Activated naive CD4-positive, alpha-beta T cell treated with anti-CD3 and anti-CD28 coated beads, Interleukin-2, amount 50 U/mL, for 16 hours (primary cell): ENCODE measurements at regions not wholly inside any gene's neighbourhood (a gene's known extent, or its start where the extent isn't known, plus 50 kb on each side); places are given as distances from the start of the nearest gene placed in this dataset.

Source experiments
- DNase-seq: peaks from one replicate; pipeline ENCODE4 v3.0.0-alpha.2; 2020

DNA sequence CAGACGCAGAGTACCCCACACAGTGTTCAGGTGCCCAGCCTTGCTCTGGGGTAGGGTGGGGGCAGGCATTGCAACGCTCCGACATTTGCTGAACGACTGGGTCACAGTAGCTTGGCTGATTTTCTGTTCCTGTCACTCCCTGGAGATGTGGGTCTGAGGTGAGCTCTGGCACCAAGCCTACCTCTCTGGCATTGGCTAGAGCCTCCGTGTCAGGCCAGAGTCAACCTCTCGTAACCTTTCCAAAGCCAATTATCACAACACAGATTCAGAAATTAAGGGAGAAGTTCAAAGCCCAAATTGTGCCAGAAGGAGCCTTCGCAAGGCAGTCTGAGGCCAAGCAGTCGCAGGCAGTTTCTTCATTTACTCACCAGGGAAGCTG is 117.2 kb downstream of the IRS2 start:
- DNase-seq: no peak

DNA sequence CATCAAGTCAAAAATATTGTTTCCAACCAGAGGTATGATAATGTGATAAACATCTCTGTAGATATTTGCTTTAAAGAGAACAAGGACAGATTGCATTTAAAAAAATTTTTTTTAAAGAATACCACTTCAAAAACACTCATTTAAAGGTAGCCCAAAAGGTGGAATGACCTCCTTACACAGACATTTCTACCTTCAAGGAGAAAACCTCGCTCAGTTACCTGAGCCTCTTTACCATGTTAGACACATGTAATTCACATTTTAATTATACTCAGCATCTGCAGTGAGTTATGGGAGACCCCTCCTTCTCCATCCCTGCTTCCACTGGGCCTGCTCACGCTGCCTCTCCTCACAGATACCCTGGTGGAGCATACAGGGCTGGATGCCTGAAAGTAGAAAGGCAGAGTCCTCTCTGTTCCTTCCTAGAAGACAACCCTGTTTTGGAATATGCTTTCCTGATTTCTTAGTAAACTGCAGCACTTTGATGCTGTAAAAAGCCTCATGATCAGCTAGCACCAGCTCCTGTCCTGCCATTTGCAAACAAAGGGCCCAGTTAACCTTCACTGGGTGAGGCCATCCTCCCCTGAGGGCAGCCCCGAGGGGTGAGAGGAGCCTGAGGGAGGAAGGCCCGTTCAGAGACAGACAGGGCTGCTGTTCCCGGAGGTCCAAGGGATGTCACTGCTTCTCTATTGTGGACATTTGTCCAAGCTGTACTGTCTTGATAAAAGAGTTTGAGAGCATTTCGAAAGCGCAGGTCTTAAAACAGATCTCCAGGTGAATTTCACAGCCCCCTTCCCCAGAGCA is 117.8 kb downstream of the IRS2 start:
- DNase-seq: no peak

GRCh38 chr13:109667807-109668291 is 118.5 kb downstream of the IRS2 start:
- no peak for DNase-seq

- no peak for DNase-seq
These were observed 119.3 kb downstream of the IRS2 start for GRCh38 chr13:109667056-109667455.

GRCh38 chr13:109666656-109667055 is 119.7 kb downstream of the IRS2 start:
- no peak for DNase-seq

DNA sequence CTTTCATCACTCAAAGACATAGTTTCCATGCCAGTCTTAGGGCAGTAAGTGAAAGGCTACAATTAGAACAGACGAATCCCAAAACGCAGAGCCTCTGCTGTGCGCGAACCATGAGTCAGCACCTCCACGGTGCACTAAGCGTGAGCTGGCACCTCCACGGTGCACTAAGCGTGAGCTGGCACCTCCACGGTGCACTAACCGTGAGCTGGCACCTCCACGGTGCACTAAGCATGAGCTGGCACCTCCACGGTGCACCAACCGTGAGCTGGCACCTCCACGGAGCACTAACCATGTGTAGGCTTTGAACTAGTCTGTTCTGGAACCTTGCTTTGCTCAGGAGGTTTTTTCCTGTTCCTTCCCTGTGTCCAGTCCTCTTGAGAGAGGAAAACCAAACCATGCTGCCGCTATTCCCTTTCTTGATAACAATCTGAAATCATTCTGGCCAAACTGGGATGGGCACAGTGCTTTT is 120.6 kb downstream of the IRS2 start:
- DNase-seq: no peak

DNA sequence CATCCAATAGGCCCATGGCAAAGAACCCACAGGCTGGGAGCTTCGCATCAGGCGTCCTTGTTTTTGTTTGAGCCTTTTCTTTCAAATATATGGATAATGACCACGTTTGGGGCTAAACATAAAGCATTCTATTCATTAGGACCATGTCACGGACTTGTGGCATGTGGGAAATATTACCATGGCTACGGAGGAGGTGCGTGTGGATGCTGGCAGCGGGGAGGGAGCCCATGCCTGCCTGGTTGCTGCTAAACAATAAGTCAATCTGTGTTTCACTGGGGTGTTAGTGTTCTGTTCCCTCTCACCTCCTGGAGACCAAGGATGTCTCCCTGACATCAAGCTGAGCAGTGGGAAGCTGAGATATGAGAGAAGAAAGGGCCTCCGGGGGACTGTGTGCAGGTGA is 121.1 kb downstream of the IRS2 start:
- no peak for DNase-seq

- no peak for DNase-seq
These were observed 129.0 kb downstream of the IRS2 start for GRCh38 chr13:109657395-109657794.

- no peak for DNase-seq
These were observed 130.2 kb downstream of the IRS2 start for GRCh38 chr13:109656206-109656605.

DNA sequence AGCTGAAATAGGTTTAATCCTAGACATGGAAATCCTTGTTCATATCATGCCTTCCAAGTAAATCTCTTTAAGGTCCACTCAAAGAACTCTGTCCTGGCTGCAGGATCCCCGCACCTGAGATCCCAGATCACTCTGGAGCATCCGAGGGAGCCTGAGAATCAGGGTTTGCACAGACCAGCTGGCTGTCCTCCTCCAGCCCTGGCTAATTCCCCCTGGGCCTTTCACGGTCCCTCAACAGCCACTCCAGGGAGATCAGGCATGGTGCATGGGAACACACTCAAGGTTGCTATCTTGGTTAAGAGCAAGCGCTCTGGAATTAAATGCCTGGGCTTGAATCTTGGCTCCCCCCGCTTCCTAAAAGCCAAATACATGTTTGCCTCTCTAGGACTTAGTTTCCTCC is 130.8 kb downstream of the IRS2 start:
- no peak for DNase-seq

- no peak for DNase-seq
These were observed 131.2 kb downstream of the IRS2 start for GRCh38 chr13:109655206-109655600.

DNA sequence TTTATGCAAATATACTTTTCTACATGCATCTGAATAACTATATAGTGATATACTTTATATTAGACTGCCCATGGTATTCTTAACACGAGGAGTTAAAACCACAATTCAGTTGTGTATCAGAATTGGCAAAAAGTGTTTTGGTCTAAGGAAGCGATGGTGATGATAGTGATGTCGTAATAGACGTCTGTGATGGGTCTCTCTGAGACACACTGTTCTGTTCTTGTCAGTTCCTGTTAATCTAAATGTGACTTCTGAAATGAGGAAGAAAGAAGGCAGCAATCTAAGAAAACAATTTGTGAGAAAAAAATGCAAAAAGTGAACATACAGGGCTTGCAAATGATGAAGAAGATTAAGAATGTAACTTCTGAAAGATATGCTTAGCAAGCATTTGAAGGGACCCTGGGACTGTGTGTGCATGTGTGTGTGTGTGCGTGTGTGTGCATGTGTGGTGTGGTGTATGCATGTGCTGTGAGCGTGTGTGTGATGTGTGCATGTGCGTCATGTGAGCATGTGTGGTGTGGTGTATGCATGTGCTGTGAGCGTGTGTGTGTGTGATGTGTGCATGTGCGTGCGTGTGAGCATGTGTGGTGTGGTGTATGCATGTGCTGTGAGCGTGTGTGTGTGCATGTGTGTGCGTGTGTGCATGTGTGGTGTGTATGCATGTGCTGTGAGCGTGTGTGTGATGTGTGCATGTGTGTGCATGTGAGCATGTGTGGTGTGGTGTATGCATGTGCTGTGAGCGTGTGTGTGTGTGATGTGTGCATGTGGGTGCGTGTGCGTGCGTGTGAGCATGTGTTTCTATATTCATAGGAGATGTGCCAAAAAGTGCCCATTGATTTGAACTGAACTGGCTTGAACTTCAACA is 131.8 kb downstream of the IRS2 start:
- no peak for DNase-seq

GRCh38 chr13:109652531-109652930 is 133.9 kb downstream of the IRS2 start:
- DNase-seq: no peak

GRCh38 chr13:109651854-109652253 is 134.5 kb downstream of the IRS2 start:
- no peak for DNase-seq

DNA sequence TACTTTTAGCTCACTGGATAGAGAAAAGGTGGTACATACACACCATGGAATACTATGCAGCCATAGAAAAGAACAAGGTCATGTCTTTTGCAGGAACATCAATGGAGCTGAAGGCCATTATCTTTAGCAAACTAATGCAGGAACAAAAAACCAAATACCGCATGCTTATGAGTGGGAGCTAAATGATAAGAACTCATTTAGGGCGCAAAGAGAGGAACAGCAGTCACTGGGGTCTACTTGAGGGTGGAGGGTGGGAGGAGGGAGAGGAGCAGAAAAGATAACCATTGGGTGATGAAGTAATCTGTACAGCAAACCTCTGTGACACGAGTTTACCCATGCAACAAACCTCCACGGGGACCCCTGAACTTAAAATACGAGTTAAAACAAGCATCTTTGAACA is 135.1 kb downstream of the IRS2 start:
- DNase-seq: no peak

GRCh38 chr13:109650861-109651260 is 135.5 kb downstream of the IRS2 start:
- no peak for DNase-seq

DNA sequence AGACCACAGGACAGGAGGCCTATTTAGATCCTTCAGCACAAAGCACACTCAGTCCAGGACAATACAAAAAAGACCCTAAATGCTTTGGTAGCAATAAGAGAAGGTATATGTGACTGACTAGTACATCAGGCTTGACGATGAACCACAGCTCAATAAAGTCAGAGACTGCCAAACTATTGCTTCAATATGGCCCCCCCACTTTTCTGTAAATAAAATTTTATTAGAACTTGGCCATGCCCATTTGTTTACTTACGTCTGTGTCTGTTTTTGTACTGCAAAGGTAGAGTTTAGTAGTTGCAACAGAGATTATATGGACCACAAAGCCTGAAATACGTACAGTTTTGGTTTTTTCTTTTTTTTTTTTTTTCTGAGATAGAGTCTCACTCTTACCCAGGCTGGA is 136.7 kb downstream of the IRS2 start:
- DNase-seq: no peak

DNA sequence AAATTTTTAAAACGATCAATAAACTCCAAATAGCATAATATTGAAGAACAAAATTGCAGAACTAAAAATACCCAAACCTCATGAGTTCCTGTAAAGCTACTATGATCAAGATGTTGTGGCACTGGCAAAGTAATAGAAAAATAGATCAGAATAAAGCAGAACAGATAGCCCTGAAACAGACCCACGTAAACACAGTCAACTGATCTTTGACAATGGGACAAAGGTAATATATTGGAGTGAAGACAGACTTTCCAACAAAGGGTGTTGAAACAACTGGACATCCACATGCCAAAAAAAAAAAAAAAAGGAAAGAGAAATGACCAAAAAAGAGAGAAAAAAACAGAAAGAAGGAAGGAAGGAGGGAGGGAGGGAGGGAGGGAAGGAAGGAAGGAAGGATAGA is 138.7 kb downstream of the IRS2 start:
- no peak for DNase-seq

DNA sequence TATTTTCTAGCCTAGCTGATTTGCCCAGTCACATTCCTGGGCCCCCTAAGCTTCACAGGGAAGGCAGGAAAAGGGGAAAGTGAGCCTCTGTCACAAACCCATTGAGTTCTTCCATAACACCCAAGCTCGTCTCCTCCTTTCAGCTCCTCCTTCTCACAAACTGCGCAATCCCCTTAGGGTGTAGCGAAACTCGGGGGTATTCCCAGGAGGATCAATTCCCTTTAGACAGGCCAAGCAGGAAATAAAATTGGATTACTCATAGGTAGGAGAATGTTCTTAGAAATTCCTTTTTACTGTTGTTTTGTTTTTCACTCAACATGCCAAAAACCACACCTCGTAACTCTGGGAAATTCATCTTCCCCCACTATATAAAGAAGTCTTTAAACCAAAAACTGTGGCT is 139.3 kb downstream of the IRS2 start:
- no peak for DNase-seq

DNA sequence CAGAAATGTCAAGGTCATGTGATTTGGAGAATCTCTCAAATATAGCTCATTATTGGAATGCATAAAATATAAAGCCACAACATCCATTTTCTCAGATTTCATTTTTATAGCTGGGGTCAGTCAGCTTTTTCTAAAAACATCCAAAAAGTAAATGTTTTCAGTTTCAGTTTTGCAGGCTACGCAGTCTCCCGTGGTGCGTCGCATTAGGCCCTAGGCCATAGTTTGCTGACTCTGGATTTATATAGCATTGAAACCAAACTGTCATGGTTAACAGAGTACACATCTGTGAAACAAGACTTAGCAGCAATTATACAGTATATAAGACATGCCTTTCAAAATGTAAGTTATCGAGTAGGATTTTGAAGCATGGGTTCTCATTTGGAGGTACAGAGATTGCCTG is 140.0 kb downstream of the IRS2 start:
- DNase-seq: no peak

DNA sequence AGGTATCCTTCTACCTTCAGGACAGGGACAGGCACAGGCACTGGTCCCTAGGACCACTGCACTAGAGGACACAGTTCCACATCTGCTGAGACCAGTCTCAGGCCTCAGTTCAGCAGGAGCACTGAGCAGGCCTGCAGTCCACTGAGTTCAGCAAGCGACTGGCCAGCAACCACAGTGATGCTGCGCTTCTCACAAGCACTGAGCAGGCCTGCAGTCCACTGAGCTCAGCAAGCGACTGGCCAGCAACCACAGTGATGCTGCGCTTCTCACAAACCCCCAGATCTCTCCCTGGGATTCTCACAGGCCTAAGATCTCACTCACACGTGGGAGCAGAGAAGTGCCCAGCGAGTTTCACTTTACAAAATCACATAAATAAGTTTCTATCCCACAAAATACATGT is 140.6 kb downstream of the IRS2 start:
- DNase-seq: no peak

GRCh38 chr13:109644956-109645355 is 141.4 kb downstream of the IRS2 start:
- no peak for DNase-seq

- DNase-seq: no peak
These were observed 142.2 kb downstream of the IRS2 start for GRCh38 chr13:109644069-109644750.
